ENCODE measurements at regions not wholly inside any gene's neighbourhood (a gene's known extent, or its start where the extent isn't known, plus 50 kb on each side); places are given as distances from the start of the nearest gene placed in this dataset.

- DNase-seq, result no peak
Observed at GRCh38 chrX:20463296-20464075, 196.8 kb upstream of the RPS6KA3 start.

DNA sequence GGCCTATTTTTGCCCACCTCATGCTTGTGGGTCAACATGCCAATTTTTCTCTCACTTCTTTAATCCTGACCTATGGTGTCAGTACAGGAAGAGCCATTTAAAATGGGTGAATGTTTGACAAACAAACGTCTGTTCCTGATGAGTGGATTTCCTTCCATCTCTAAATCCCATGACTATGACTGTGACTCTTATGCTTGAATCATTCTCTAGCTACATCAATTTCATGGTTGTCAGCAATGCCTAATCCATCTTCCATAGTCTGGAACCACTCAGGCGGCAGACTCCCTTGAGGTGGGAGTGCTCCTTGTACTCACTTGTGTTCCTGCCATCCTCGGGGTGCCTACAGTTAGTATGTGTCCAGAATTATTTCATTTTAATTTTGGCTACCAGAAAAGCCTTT is 194.9 kb upstream of the RPS6KA3 start:
- DNase-seq, result no peak

- peak; percentile 9 for DNase-seq
Observed at GRCh38 chrX:20461002-20461401, 194.3 kb upstream of the RPS6KA3 start.

DNA sequence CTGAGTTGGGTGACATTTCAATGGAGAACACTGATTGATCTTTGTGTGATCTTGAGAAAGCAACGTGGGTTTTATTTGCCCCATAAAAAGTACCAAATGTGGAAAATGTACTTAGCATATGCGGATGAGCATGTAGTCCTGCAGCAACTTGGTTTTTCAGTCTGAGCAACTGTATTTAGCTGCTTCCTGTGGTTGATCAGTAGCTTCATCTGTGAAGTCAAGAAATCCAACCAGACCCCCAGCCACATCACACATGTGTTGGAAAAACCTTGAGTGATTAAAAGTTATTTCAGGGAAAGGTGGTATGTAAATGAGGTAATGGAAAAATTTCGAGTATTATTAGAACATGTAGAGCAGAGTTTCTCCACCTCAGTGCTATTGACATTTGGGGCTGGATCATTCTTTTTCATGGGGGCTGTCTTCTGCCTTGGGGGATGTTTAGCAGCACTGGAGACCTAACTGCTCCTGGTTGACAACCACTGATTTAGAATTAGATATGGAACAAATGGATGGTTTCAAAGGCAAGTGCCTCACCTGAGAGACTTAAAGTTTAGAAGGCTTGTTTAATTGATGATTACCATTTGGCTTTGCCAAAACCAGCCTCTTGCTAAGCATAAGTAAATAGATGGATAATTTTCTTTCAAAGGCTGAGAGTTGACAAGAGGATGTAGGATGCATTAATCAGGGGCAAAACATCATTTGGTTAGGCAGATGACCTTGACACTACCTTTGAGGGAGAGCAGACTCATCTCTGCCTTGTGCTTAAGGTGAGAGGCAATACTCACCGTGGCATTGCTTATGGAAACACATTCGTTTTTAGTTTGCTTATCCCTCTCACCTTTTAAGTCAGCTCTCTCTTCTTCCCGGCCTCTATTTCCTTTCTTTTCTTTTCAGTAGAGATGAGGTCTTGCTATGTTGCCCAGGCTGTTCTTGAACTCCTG is 193.0 kb upstream of the RPS6KA3 start:
- DNase-seq, result no peak

- no peak for DNase-seq
Observed at GRCh38 chrX:20456971-20457370, 190.3 kb upstream of the RPS6KA3 start.

GRCh38 chrX:20455001-20455400 is 188.3 kb upstream of the RPS6KA3 start:
- DNase-seq, result peak; percentile 24

DNA sequence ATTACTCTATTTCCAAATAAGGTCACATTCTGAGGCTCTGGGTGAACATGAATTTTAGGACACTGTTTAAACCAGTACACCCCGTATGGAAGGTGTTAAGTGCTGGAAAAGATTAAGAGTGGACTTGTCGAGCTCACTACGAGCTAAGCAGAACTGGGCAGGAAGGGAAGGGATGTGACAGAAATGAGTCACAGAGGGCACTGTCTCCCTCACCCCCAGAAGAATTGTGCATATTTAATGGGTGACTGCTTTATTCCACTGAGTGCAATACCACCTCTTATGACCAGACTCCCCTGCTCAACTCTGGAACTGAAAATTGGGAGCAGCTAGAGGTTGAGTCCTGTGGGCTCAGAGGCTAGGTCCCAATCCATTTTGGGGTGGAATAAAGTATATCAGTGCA is 187.4 kb upstream of the RPS6KA3 start:
- DNase-seq, result peak; percentile 38

DNA sequence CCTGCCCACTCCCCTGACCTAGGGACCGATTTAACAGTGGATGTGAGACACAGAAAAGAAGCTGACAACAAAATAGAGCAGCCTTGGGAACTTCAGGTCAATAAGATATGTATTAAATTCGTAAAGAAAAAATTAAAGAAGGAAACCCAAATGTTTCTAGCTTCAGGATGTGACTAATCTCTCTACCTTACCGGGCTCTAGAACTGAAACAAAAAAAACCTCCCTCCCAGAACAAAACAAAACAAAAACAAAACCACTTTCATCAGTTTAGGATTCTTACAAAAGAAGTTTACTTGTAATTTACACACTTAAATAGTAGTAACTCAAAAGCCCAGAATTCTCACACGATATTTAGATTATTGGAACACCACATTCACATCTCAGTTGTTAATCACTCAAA is 185.8 kb upstream of the RPS6KA3 start:
- no peak for DNase-seq

- DNase-seq, result no peak
Observed at GRCh38 chrX:20451929-20452328, 185.2 kb upstream of the RPS6KA3 start.

GRCh38 chrX:20445109-20445508 is 178.4 kb upstream of the RPS6KA3 start:
- no peak for DNase-seq

DNA sequence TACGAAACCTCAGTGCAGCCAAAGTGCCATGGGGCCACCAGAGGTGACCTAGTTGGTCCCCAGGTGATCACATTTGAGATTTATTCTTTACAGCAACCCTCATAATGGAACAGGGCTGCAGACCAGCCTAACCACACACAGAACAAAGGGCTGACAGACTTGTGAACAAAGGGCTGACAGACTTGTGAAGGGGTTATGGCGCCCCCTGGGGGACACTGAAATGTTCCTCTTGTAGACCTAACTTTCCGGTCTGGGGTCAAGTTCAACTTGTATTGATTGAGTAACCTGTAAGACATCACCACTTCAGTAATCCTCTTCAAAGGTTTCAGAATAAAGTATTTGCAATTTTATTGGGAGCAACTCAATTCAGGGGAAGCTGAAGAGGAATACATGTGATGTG is 175.9 kb upstream of the RPS6KA3 start:
- DNase-seq, result peak; percentile 71

DNA sequence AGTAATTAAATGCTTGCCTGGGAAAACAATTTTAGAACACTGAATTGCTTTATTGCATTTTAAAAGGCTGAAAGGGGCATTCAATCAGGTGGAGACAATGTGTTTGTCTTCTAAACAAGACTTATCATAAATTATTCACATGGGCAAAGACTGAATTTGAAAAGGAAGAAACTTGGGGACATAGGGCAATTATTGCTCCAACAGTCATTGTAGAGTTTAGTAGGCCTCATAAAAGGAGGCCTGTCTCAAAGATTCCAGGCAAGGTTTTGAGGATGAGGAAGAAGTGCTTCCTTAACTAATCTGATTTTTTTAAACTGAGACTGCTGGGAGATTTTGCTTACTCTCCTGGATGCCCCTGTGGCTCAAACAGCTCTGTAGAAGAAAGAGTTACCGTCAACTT is 174.4 kb upstream of the RPS6KA3 start:
- DNase-seq, result no peak

GRCh38 chrX:20438871-20439526 is 172.3 kb upstream of the RPS6KA3 start:
- no peak for DNase-seq

GRCh38 chrX:20437683-20438082 is 171.0 kb upstream of the RPS6KA3 start:
- DNase-seq, result no peak

DNA sequence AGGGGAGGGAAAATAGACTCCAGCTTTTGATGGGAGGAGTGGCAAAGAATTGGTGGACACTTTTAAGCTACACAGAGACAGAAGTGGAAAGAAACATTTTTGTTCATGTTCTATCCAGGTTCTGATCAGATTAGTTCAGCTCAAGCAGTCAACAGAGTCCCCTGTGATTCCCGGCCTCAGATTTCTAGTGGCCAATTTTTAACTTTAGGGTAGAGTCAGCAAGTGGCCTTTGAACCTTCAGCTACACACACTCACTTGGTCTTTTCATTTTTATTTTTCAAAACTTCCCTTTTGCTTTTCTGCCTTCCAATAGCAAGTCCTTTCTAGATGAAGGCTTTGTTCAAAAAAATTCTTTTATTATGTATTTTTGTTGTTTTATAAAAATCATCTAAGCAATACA is 169.2 kb upstream of the RPS6KA3 start:
- no peak for DNase-seq

DNA sequence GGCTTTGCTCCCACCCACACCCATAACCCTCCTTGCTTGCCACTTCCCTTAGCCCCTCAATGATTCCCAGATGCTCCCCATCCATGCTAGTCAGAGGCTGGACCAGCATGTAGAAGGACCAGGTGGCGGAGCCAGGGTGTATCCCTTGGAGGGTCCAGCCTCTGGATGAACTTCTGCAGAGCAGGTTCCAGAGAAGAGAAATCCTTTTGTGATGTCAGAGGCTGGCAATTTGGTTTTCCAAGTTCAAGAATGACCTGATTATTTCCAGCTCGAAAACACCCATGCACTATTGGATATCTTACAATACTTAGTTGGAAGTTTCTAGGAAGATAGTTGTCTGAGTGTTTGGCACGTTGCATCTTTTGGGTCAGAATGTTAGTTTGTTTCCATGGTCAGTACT is 168.3 kb upstream of the RPS6KA3 start:
- no peak for DNase-seq

- DNase-seq, result peak; percentile 26
Observed at GRCh38 chrX:20433388-20433775, 166.7 kb upstream of the RPS6KA3 start.

DNA sequence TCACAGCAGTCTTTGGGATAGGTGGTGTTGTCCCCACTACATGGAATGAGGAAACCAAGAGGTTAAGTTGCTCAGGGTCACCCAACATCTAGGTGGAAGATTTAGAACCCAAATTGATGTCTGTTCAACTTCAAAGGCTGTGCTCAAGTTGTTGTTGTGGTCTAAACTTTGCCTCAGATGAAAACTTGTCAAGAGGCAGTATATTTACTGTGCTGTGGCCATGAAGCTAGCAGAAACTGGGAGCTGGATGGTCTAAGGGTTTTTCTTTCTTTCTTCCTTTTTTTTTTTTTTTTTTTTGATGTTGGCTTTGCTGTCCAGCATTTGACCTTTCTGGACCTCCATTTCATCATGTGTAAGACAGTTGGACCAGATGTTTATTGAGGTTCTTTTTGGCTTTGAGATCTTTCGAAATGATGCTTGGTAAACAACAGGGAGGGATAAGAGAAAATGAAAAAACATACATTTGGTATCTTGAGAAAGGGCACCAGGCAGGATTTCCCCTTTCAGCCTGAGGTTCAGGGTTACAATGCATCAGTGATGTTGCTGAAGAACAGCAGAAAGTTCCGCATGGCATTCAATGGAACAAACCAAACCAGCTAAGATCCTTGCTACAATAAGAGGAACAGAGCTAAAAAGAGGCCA is 166.2 kb upstream of the RPS6KA3 start:
- no peak for DNase-seq

- DNase-seq, result peak; percentile 80
Observed at GRCh38 chrX:20432048-20432447, 165.3 kb upstream of the RPS6KA3 start.

DNA sequence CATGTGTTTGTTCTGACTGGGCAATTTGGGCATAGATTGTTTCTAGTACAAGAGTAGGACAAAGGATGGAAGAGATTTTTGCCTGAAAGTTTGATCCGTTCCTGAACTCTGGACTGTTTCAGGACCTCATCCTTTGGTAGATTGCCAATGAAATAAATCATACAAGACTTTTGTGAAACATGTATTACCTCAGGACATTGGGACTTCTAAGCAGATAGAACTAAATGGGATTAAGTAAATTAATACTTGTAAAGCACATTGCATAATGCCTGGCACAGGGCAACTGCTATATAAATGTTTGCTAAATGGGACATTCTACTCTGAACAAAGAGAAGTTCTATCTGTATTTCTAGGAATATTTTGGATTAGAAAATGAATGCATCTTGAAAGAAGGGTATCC is 164.8 kb upstream of the RPS6KA3 start:
- no peak for DNase-seq

GRCh38 chrX:20427173-20427770 is 160.6 kb upstream of the RPS6KA3 start:
- no peak for DNase-seq

DNA sequence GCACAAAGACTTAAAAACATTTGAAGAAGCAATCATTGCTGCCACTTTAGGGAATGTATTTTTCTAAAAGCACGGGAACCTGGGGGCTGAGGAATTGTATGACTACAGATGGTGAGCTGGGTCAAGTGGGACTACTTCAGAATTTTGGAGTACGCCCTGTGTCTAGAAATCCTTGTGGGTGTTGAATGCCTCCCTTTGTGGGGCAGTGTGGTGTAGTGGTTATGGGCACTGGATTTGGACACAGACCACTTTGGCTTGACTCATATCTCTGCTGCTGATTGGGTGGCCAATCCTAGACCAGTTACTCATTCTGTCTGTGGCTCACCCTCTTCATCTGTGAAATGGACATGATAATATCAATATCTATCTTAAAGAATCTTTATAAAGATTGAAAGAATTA is 155.0 kb upstream of the RPS6KA3 start:
- no peak for DNase-seq
